Liver (tissue), 8 donors: ENCODE measurements at regions not wholly inside any gene's neighbourhood (a gene's known extent, or its start where the extent isn't known, plus 50 kb on each side); places are given as distances from the start of the nearest gene placed in this dataset.

ENCODE experiments used
- DNase-seq: peaks from one replicate; pipeline ENCODE4 v3.0.0-alpha.2; 2017; ENCODE audit warnings: low spot score
- H3K27ac ChIP-seq, 2 donors: one replicate each; pipeline ENCODE4 v1.7.0; 2013; ENCODE audit warnings: inconsistent platforms in 2 of 2, low read length in 2 of 2, control low read depth in 1 of 2, low read depth in 1 of 2, mild to moderate bottlenecking in 1 of 2
- H3K27me3 ChIP-seq, 4 donors: one replicate each; pipeline versions ENCODE4 v1.6.1 to v1.7.0; 2013; ENCODE audit warnings: low read length in 3 of 4, inconsistent platforms in 1 of 4, mild to moderate bottlenecking in 1 of 4, moderate library complexity in 1 of 4; ENCODE audit not compliant: control insufficient read depth in 4 of 4, insufficient read depth in 4 of 4
- H3K36me3 ChIP-seq, 4 donors: one replicate each; pipeline versions ENCODE4 v1.6.1 to v1.7.0; 2013; ENCODE audit warnings: low read length in 3 of 4, mild to moderate bottlenecking in 3 of 4, low read depth in 1 of 4, moderate library complexity in 1 of 4; ENCODE audit not compliant: control insufficient read depth in 4 of 4, insufficient read depth in 3 of 4
- H3K4me1 ChIP-seq, 4 donors: one replicate each; pipeline versions ENCODE4 v1.6.1 to v1.7.0; 2013; ENCODE audit warnings: low read length in 3 of 4, mild to moderate bottlenecking in 3 of 4, moderate library complexity in 1 of 4; ENCODE audit not compliant: control insufficient read depth in 4 of 4, insufficient read depth in 4 of 4
- H3K4me3 ChIP-seq, 3 donors: one replicate each; pipeline versions ENCODE4 v1.6.1 to v1.7.0; 2013; ENCODE audit warnings: low read length in 3 of 3, control low read depth in 1 of 3, low read depth in 1 of 3, mild to moderate bottlenecking in 1 of 3
- H3K9ac ChIP-seq, 2 donors: one replicate each; pipeline ENCODE4 v1.7.0; 2013; ENCODE audit warnings: low read length in 2 of 2, mild to moderate bottlenecking in 2 of 2, moderate library complexity in 2 of 2, control low read depth in 1 of 2, low read depth in 1 of 2
- H3K9me3 ChIP-seq, 4 donors: one replicate each; pipeline versions ENCODE4 v1.6.1 to v1.7.0; 2013; ENCODE audit warnings: low read length in 3 of 4; ENCODE audit not compliant: control insufficient read depth in 4 of 4
- CTCF ChIP-seq: fragments of 150-350 bp; IDR thresholded peaks from 2 replicates; pipeline ENCODE4 v1.5.1; 2017; ENCODE audit warnings: improper control_type of control experiment, low read depth, low read length; ENCODE audit not compliant: missing input control
- EGR1 ChIP-seq, 2 donors: IDR thresholded peaks; 2 replicates each; pipeline ENCODE4 v1.6.1; 2016 to 2018; ENCODE audit warnings: antibody characterized with exemption in 2 of 2, low read depth in 2 of 2
- FOXA1 ChIP-seq: IDR thresholded peaks from 2 replicates; pipeline ENCODE4 v1.6.1; 2016; ENCODE audit warnings: antibody characterized with exemption
- FOXA2 ChIP-seq: IDR thresholded peaks from 2 replicates; pipeline ENCODE4 v1.6.1; 2016; ENCODE audit warnings: antibody characterized with exemption
- GABPA ChIP-seq, 2 donors: IDR thresholded peaks in 1 of 2; conservative IDR thresholded peaks in 1 of 2; 2 replicates each; pipeline ENCODE4 v1.6.1; 2016; ENCODE audit warnings: antibody characterized with exemption in 2 of 2, mild to moderate bottlenecking in 1 of 2, moderate library complexity in 1 of 2
- HNF4A ChIP-seq, 2 donors: conservative IDR thresholded peaks; 2 replicates each; pipeline ENCODE4 v1.6.1; 2016; ENCODE audit warnings: antibody characterized with exemption in 2 of 2, mild to moderate bottlenecking in 2 of 2
- HNF4G ChIP-seq: IDR thresholded peaks from 2 replicates; pipeline ENCODE4 v1.6.1; 2016; ENCODE audit warnings: antibody characterized with exemption
- JUND ChIP-seq, 2 donors: IDR thresholded peaks; 2 replicates each; pipeline ENCODE4 v1.6.1; 2016; ENCODE audit warnings: antibody characterized with exemption in 2 of 2
- MAX ChIP-seq: IDR thresholded peaks from 2 replicates; pipeline ENCODE4 v1.6.1; 2016; ENCODE audit warnings: antibody characterized with exemption
- NR2F2 ChIP-seq: IDR thresholded peaks from 2 replicates; pipeline ENCODE4 v1.6.1; 2016; ENCODE audit warnings: antibody characterized with exemption
- RAD21 ChIP-seq, 2 donors: IDR thresholded peaks; 2 replicates each; pipeline ENCODE4 v1.6.1; 2016; ENCODE audit warnings: antibody characterized with exemption in 2 of 2, mild to moderate bottlenecking in 2 of 2
- REST ChIP-seq: IDR thresholded peaks from 2 replicates; pipeline ENCODE4 v1.6.1; 2016; ENCODE audit warnings: antibody characterized with exemption, mild to moderate bottlenecking
- RXRA ChIP-seq, 2 donors: IDR thresholded peaks; 2 replicates each; pipeline ENCODE4 v1.6.1; 2017 to 2018; ENCODE audit warnings: antibody characterized with exemption in 2 of 2, mild to moderate bottlenecking in 1 of 2
- SP1 ChIP-seq: IDR thresholded peaks from 2 replicates; pipeline ENCODE4 v1.6.1; 2018; ENCODE audit warnings: antibody characterized with exemption, mild to moderate bottlenecking
- TAF1 ChIP-seq: conservative IDR thresholded peaks from 2 replicates; pipeline ENCODE4 v1.6.1; 2016; ENCODE audit warnings: antibody characterized with exemption, mild to moderate bottlenecking
- YY1 ChIP-seq: IDR thresholded peaks from 2 replicates; pipeline ENCODE4 v1.6.1; 2016; ENCODE audit warnings: antibody characterized with exemption, mild to moderate bottlenecking
- ZBTB33 ChIP-seq: IDR thresholded peaks from 2 replicates; pipeline ENCODE4 v1.6.1; 2016; ENCODE audit warnings: antibody characterized with exemption
- WGBS: extraction: QIAGEN DNeasy Blood & Tissue Kit; methylation state at CpG from one replicate; pipeline ENCODE4 v1.1.7; 2013; 5-methylcytosine and 5-hydroxymethylcytosine counted together
- donor health status: healthy.
- donor health status: healthy.
- donor health status: healthy.
- donor health status: healthy.
- donor health status: healthy.

- TF ChIP-seq EGR1 (IDR thresholded peaks at IDR 0.05; ENCODE audit: low read depth in 2 of 2) (no peak), SP1 (no peak), GABPA (IDR thresholded peaks at IDR 0.05 in 1 of 2, conservative IDR thresholded peaks at IDR 0.05 in 1 of 2) (no peak), REST (no peak), HNF4G (no peak), TAF1 (no peak), FOXA1 (no peak), RXRA (IDR thresholded peaks at IDR 0.05) (no peak), CTCF (no peak), YY1 (no peak), NR2F2 (no peak), FOXA2 (no peak), HNF4A (conservative IDR thresholded peaks at IDR 0.05) (no peak)
- Histone ChIP-seq H3K9ac (no peak overlapping the region), H3K27ac (no peak overlapping the region), H3K36me3 (no peaks in the 10 kb centered on the region), H3K4me1 (peaks cover 0 to 5% (median 0%) of the 10 kb centered on the region in 4 donors), H3K27me3 (no peaks in the 10 kb centered on the region), H3K9me3 (peaks cover 4 to 12% (median 7%) of the 10 kb centered on the region in 4 donors), H3K4me3 (no peak overlapping the region)
- 48% methylated on average over 1 of the region's 1 CpG for WGBS
- DNase-seq: no peak
These were observed 414.3 kb downstream of the ADRA2A start for GRCh38 chr10:111491154-111491553.

GRCh38 chr10:111493024-111493625, 416.3 kb downstream of the ADRA2A start:
- DNase-seq: no peak
- no peaks in the 10 kb centered on the region for H3K36me3 ChIP-seq
- H3K27ac ChIP-seq: no peak overlapping the region
- H3K9me3 ChIP-seq: peaks cover 4 to 12% (median 7%) of the 10 kb centered on the region in 4 donors
- no peak overlapping the region for H3K9ac ChIP-seq
- WGBS: 88% methylated on average over 2 of the region's 2 CpGs
- no peak for TF ChIP-seq YY1
- TF ChIP-seq FOXA2: no peak
- no peak for TF ChIP-seq RAD21 (IDR thresholded peaks at IDR 0.05)
- TF ChIP-seq SP1: no peak
- no peak for TF ChIP-seq ZBTB33
- no peak for TF ChIP-seq EGR1 (IDR thresholded peaks at IDR 0.05; ENCODE audit: low read depth in 2 of 2)
- TF ChIP-seq TAF1: no peak
- TF ChIP-seq GABPA (IDR thresholded peaks at IDR 0.05 in 1 of 2, conservative IDR thresholded peaks at IDR 0.05 in 1 of 2): no peak
- no peak for TF ChIP-seq MAX
- TF ChIP-seq JUND (IDR thresholded peaks at IDR 0.05): no peak
- no peak for TF ChIP-seq HNF4A (conservative IDR thresholded peaks at IDR 0.05)
- TF ChIP-seq CTCF: no peak
- no peak for TF ChIP-seq FOXA1
- TF ChIP-seq NR2F2: no peak
- H3K4me1 ChIP-seq: peaks cover 0 to 5% (median 0%) of the 10 kb centered on the region in 4 donors
- H3K4me3 ChIP-seq: no peak overlapping the region
- no peaks in the 10 kb centered on the region for H3K27me3 ChIP-seq
